ENCODE measurements at regions not wholly inside any gene's neighbourhood (a gene's known extent, or its start where the extent isn't known, plus 50 kb on each side); places are given as distances from the start of the nearest gene placed in this dataset.

GRCh38 chr6:101114703-101115102, 233.6 kb upstream of the ASCC3 start:
- H3K9me3 ChIP-seq (ENCODE audit: low read length): no peaks in the 10 kb centered on the region
- intact Hi-C loops (cut with micrococcal nuclease; ENCODE audit: unreplicated experiment): no loop called here
- H3K79me2 ChIP-seq (ENCODE audit: insufficient read depth, low read depth, low read length): no peaks in the 10 kb centered on the region
- no TSS peak for BruUV-seq (replicated peaks)
- CTCF ChIA-PET (ENCODE audit: unreplicated experiment): no interaction called here
- no peak overlapping the region for H3K27ac ChIP-seq (ENCODE audit: low read depth, low read length, poor library complexity, severe bottlenecking)
- H2AFZ ChIP-seq (ENCODE audit: low read length): no peak overlapping the region
- peak; percentile 19 for DNase-seq (ENCODE audit: low spot score)
- no peaks in the 10 kb centered on the region for H3K36me3 ChIP-seq (ENCODE audit: insufficient read depth, low read length)
- no peaks in the 10 kb centered on the region for H3K4me1 ChIP-seq (ENCODE audit: insufficient read depth, low read length, poor library complexity, severe bottlenecking)
- H3K9me2 ChIP-seq (ENCODE audit: insufficient read depth, low read length): no peaks in the 10 kb centered on the region
- POLR2A ChIA-PET: interaction anchor here (0.6 kb wide), 1 partner anchor 104 kb away, joined by 3 read pairs; no protein-coding TSS in a partner anchor
- TF ChIP-seq CTCF (conservative IDR thresholded peaks at IDR 0.05; ENCODE audit: low read length) (peak; percentile 70), EZH2phosphoT487 (IDR thresholded peaks at IDR 0.05; ENCODE audit: borderline replicate concordance, low read depth, low read length) (no peak)
- H3K4me2 ChIP-seq (ENCODE audit: low read length): no peak overlapping the region
- no peak overlapping the region for H3K4me3 ChIP-seq (ENCODE audit: low read depth, low read length, poor library complexity, severe bottlenecking)
- H4K20me1 ChIP-seq (ENCODE audit: insufficient read depth, low read length): no peaks in the 10 kb centered on the region

GRCh38 chr6:101116337-101116736, 235.2 kb upstream of the ASCC3 start:
- intact Hi-C loops (cut with micrococcal nuclease; ENCODE audit: unreplicated experiment): no loop called here

More at GRCh38 chr6:101116337-101116736, 235.2 kb upstream of the ASCC3 start:
- POLR2A ChIA-PET: interaction anchor here (0.6 kb wide), 1 partner anchor 362 kb away, joined by 3 read pairs; no protein-coding TSS in a partner anchor
- no peaks in the 10 kb centered on the region for H3K4me1 ChIP-seq (ENCODE audit: insufficient read depth, low read length, poor library complexity, severe bottlenecking)
- no peaks in the 10 kb centered on the region for H3K9me3 ChIP-seq (ENCODE audit: low read length)
- H2AFZ ChIP-seq (ENCODE audit: low read length): no peak overlapping the region
- no peak for TF ChIP-seq CTCF (conservative IDR thresholded peaks at IDR 0.05; ENCODE audit: low read length)
- TF ChIP-seq EZH2phosphoT487 (IDR thresholded peaks at IDR 0.05; ENCODE audit: borderline replicate concordance, low read depth, low read length): no peak
- H3K79me2 ChIP-seq (ENCODE audit: insufficient read depth, low read depth, low read length): no peaks in the 10 kb centered on the region
- H3K4me2 ChIP-seq (ENCODE audit: low read length): no peak overlapping the region
- no peaks in the 10 kb centered on the region for H3K9me2 ChIP-seq (ENCODE audit: insufficient read depth, low read length)
- CTCF ChIA-PET (ENCODE audit: unreplicated experiment): no interaction called here
- no peaks in the 10 kb centered on the region; the same call in 1 of the 2 replicates for H4K20me1 ChIP-seq (ENCODE audit: insufficient read depth, low read length)
- DNase-seq (ENCODE audit: low spot score): no peak
- no peak overlapping the region for H3K27ac ChIP-seq (ENCODE audit: low read depth, low read length, poor library complexity, severe bottlenecking)
- no peak overlapping the region for H3K4me3 ChIP-seq (ENCODE audit: low read depth, low read length, poor library complexity, severe bottlenecking)
- BruUV-seq (replicated peaks): no TSS peak
- no peaks in the 10 kb centered on the region for H3K36me3 ChIP-seq (ENCODE audit: insufficient read depth, low read length)

All from OCI-LY7 (cell line).